Breast epithelium (tissue), 3 donors: ENCODE measurements at regions not wholly inside any gene's neighbourhood (a gene's known extent, or its start where the extent isn't known, plus 50 kb on each side); places are given as distances from the start of the nearest gene placed in this dataset.

Experiments
- POLR2AphosphoS5 ChIP-seq, 3 donors: sonication (generic); formaldehyde crosslinking; IDR thresholded peaks; one replicate each; pipeline ENCODE4 v1.6.1; 2017; ENCODE audit warnings: antibody characterized with exemption in 3 of 3
- TF ChIP-seq, protein P1 (sequence below), 3 donors: fragments of 450-650 bp; IDR thresholded peaks; one replicate each; pipeline ENCODE4 v1.5.1; 2016 to 2017; ENCODE audit warnings: antibody characterized with exemption in 3 of 3, mild to moderate bottlenecking in 3 of 3, moderate library complexity in 3 of 3

DNA sequence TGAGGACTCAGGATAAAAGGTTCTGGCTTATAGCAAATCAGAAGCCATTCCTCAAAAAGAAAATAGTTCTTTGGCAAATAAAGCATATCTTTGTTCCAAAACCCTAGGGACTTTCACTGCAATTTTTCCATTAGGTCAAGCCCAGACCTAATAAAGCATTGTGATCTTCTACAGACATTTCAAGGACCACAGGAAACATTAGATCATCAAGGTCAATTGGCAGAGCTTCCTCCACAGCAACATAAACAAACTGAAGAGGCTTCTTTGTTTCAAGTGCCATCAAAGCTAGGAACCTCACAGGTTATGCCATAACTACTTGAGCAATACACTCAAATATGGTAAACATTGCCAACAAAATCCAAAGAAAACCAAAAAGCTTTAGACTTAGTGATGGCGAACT is 144.9 kb downstream of the ANXA5 start:
- TF ChIP-seq, protein P1, sequence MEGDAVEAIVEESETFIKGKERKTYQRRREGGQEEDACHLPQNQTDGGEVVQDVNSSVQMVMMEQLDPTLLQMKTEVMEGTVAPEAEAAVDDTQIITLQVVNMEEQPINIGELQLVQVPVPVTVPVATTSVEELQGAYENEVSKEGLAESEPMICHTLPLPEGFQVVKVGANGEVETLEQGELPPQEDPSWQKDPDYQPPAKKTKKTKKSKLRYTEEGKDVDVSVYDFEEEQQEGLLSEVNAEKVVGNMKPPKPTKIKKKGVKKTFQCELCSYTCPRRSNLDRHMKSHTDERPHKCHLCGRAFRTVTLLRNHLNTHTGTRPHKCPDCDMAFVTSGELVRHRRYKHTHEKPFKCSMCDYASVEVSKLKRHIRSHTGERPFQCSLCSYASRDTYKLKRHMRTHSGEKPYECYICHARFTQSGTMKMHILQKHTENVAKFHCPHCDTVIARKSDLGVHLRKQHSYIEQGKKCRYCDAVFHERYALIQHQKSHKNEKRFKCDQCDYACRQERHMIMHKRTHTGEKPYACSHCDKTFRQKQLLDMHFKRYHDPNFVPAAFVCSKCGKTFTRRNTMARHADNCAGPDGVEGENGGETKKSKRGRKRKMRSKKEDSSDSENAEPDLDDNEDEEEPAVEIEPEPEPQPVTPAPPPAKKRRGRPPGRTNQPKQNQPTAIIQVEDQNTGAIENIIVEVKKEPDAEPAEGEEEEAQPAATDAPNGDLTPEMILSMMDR (IDR thresholded peaks at IDR 0.05): no peak
- no peak for TF ChIP-seq POLR2AphosphoS5 (IDR thresholded peaks at IDR 0.05)
